Prostate gland (tissue), 2 donors: ENCODE measurements at regions not wholly inside any gene's neighbourhood (a gene's known extent, or its start where the extent isn't known, plus 50 kb on each side); places are given as distances from the start of the nearest gene placed in this dataset.

ENCODE experiments used
- CTCF ChIP-seq, 4 experiments: fragments of 200-600 bp in 2 of 4; fragments of 450-650 bp in 2 of 4; sonication (generic) in 2 of 4; IDR thresholded peaks; 1 replicate in 3 of 4; 2 replicates in 1 of 4; pipeline ENCODE4 v1.5.1; 2016 to 2019; ENCODE audit warnings: antibody characterized with exemption in 4 of 4, mild to moderate bottlenecking in 2 of 4, moderate library complexity in 2 of 4
- POLR2A ChIP-seq: fragments of 450-650 bp; IDR thresholded peaks from one replicate; pipeline ENCODE4 v1.6.1; 2016; ENCODE audit warnings: antibody characterized with exemption, mild to moderate bottlenecking

- TF ChIP-seq POLR2A (no peak), CTCF (IDR thresholded peaks at IDR 0.05) (no peak)
Observed at GRCh38 chr1:69410457-69410850, 157.3 kb upstream of the LRRC7 start.
